ENCODE measurements at regions not wholly inside any gene's neighbourhood (a gene's known extent, or its start where the extent isn't known, plus 50 kb on each side); places are given as distances from the start of the nearest gene placed in this dataset.
"Not testable (repeated sequence)": the region's sequence is repeated elsewhere in the genome, so short reads cannot be mapped to it uniquely, and the experiment has no call there.

- no peak for DNase-seq
These were observed 123.1 kb upstream of the KRR1 start for GRCh38 chr12:75634244-75635222.

DNA sequence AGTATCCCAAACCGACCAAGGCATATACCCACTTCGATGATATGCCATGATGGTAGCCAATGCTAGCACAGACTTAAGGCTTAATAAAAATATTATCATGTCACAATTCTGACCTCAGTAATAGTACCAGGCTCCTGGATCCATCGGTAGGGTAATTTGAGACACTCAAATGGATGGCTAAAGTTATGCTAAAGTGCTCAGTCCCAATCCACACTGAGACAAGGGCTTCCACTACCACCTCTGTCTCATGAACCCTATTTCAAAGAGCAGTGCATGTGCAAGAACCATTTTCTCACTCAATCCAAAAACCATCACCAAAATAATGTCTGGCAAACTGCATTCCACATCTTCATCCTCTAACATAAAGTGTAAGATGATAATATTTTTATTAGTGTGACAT, 122.4 kb upstream of the KRR1 start:
- DNase-seq = no peak

GRCh38 chr12:75632442-75632841, 121.0 kb upstream of the KRR1 start:
- DNase-seq = no peak

DNA sequence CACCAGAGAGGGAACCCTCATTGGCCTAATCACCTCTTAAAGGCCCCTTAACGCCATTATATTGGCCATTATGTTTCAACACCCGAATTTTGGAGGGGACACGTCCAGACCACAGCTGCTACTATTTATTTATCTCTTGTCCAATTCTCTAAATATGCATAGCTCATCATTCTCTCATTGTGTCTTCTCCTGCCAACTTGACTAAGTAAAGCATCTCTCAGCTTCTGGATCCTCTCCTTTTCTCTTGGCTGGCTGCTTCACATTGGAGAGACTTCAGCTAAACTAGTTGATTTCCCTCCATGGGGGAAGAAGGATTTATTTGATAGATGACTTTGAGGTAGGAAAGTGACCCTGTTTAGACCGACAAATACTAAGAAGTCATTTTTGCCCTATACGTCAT, 120.4 kb upstream of the KRR1 start:
- DNase-seq = no peak

DNA sequence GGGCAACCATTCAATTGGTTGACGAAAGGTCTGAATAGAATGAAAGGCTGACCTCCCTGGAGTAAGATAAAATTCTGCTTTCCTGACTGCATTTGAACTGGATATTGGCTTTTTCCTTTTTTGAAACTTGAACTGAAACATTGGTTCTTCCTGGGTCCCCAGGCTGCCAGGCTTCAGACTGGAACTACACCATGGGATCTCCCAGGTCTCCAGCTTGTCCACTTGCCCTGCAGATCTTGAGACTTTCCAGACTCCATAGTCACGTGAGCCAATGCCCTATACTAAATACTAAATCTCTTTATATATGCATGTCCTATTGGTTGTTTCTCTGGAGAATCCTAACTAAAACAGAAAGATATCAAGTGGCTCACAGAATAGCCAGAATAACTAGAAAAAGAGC, 118.7 kb upstream of the KRR1 start:
- DNase-seq = no peak

GRCh38 chr12:75628916-75629315, 117.5 kb upstream of the KRR1 start:
- no peak for DNase-seq

- DNase-seq = no peak
These were observed 117.1 kb upstream of the KRR1 start for GRCh38 chr12:75628511-75628910.

DNA sequence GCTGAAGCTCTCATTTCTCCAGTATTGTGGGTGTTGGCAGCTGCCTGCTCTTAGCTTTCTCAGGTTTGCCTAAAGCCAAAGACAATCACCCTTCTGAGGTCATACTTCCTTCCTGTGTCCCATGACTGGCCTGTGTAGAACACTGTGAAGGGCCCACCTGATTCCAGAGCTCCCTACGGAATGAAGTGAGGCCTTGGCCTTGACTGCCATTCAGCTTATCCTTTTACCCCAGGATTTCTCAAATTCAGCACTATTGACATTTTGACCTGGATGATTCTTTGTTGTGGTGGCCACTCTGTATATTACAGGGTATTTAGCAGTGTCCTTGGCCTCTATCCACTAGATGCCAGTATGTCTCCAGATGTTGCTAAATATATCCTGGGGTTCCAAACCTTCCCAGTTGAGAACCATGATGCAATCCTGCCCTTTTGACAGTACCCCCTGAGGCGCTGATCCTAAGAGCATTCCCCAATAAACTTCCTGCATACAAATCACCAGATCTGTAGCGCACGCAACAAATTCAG, 112.3 kb upstream of the KRR1 start:
- no peak for DNase-seq

- DNase-seq = no peak
These were observed 111.1 kb upstream of the KRR1 start for GRCh38 chr12:75622492-75622891.

DNA sequence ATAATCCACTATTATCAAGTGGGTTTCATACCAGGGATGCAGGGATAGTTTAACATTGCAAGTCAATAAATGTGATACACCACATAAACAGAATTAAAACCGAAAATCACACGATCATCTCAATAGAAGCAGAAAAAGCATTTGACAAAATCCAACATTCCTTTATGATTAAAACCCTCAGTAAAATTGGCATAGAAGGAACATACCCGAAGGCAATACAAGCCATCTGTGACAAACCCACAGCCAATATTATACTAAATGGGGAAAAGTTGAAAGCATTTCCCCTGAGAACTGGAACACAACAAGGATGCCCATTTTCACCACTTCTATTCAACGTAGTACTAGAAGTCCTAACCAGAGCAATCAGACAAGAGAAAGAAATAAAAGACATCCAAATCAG, 103.0 kb upstream of the KRR1 start:
- DNase-seq = not testable (repeated sequence)

- DNase-seq = no peak
These were observed 102.6 kb upstream of the KRR1 start for GRCh38 chr12:75613981-75614380.

DNA sequence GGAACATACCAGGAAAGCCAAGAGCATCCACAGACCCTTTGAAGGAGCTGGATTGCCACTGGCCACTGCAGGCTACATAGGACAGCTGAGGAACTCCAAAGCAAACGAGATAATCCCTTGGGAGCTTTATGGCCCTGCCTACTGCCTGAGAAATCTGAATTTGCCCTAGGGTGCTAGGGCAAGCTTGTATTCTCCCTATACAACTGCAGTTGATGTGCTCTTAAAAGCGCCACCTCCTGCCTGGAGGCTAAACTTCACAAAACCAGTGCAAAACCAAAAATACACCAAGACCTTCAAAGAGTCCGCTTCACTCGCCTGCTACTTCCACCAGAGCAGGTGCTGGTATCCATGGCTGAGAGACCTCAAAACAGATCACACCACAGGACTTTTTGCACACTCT, 99.6 kb upstream of the KRR1 start:
- DNase-seq = no peak

GRCh38 chr12:75606956-75607355, 95.5 kb upstream of the KRR1 start:
- no peak for DNase-seq

GRCh38 chr12:75606151-75606550, 94.7 kb upstream of the KRR1 start:
- no peak for DNase-seq

- no peak for DNase-seq
These were observed 92.1 kb upstream of the KRR1 start for GRCh38 chr12:75603475-75603874.

GRCh38 chr12:75602106-75602505, 90.7 kb upstream of the KRR1 start:
- no peak for DNase-seq

- no peak for DNase-seq
These were observed 88.7 kb upstream of the KRR1 start for GRCh38 chr12:75600146-75600545.

- DNase-seq = no peak
These were observed 87.7 kb upstream of the KRR1 start for GRCh38 chr12:75599061-75599460.

GRCh38 chr12:75596406-75596805, 85.0 kb upstream of the KRR1 start:
- no peak for DNase-seq

DNA sequence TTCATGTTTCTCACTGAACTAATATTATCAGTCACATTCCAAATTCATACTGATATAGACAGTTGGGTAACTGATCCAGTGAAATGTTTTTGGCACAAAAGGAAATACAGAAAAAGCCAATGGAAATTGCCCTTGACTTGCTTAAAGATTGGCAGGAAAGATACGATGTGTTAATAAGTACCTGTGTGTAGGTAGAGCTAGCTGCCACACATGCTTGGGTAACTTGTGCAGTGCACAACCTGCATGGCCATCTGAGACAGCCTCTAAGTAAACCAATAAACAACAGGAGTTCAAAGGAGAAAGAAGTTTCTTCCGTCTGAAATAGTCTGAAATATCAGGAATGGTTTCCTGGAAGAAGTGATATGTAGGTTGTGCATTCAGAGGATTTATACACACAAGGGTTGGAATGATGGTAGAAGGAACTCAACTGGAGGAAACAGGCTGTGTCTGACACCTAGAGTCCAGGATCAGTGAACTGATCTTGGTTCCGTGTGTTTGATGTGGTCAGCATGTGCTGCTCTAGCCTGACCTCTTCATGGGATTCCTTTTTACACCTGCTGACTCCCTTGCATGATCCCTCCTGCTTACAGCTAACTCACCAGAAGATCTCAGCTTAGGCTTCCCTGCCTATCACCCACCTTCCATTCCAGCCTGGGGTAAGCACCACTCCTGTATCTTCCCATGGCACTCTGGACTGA, 81.4 kb upstream of the KRR1 start:
- no peak for DNase-seq

- no peak for DNase-seq
These were observed 80.7 kb upstream of the KRR1 start for GRCh38 chr12:75592086-75592485.

GRCh38 chr12:75591628-75592027, 80.2 kb upstream of the KRR1 start:
- DNase-seq = no peak

DNA sequence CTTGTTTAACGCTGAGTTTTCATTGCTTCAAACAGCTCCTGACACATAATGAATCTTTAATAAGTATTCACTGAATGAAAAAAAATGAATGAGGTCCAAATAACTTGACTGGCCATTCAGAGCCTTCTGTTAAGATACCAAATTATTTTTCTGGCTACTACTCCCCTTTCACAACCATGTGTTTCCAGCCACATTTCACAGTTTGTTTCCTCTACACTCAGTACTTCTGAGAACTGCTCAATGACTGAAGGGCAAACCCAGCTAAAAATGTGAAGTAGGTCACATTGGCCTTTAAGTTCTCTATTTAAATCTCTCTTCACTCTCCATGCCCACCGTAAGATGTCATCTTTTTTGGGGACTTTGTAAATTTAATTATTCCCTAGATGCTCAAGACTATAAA, 78.4 kb upstream of the KRR1 start:
- DNase-seq = no peak

Data from CD4-positive, alpha-beta T cell treated with Interferon alpha-2 for 1 hour (primary cell).